Neural cell (in vitro differentiated cells): ENCODE measurements at regions not wholly inside any gene's neighbourhood (a gene's known extent, or its start where the extent isn't known, plus 50 kb on each side); places are given as distances from the start of the nearest gene placed in this dataset.

ENCODE experiments used
- H2AFZ ChIP-seq: fragments of 200-600, 300-800 bp; sonication (generic), shearing (Covaris generic); 2 replicates; pipeline ENCODE4 v1.6.0; 2014; ENCODE audit warnings: low read depth, mild to moderate bottlenecking, antibody characterized with exemption, low read length, moderate library complexity
- H3F3A ChIP-seq: fragments of 200-600 bp; shearing (Covaris generic); 2 replicates; pipeline ENCODE4 v1.6.1; 2016; ENCODE audit warnings: mild to moderate bottlenecking, moderate library complexity, mixed read lengths, antibody characterized with exemption, low read length; ENCODE audit not compliant: insufficient read depth, poor library complexity, severe bottlenecking
- H3K27ac ChIP-seq: fragments of 200-600, 300-800 bp; sonication (generic), shearing (Covaris generic); 2 replicates; pipeline ENCODE4 v1.5.1; 2014; ENCODE audit warnings: mild to moderate bottlenecking, low read length, moderate library complexity
- H3K27me3 ChIP-seq: fragments of 300-800, 200-600 bp; sonication (generic), shearing (Covaris generic); 2 replicates; pipeline ENCODE4 v1.6.0; 2014; ENCODE audit warnings: mild to moderate bottlenecking, low read depth, low read length, moderate library complexity; ENCODE audit not compliant: insufficient read depth
- H3K36me3 ChIP-seq: fragments of 300-800, 200-600 bp; sonication (generic), shearing (Covaris generic); 2 replicates; pipeline ENCODE4 v1.5.1; 2014; ENCODE audit warnings: mild to moderate bottlenecking, antibody characterized with exemption, low read length, moderate library complexity; ENCODE audit not compliant: insufficient read depth
- H3K4me2 ChIP-seq: fragments of 300-800, 200-600 bp; sonication (generic), shearing (Covaris generic); 2 replicates; pipeline ENCODE4 v1.6.0; 2014; ENCODE audit warnings: mild to moderate bottlenecking, low read length
- H3K4me3 ChIP-seq: fragments of 300-800, 200-600 bp; sonication (generic), shearing (Covaris generic); 2 replicates; pipeline ENCODE4 v1.5.1; 2014; ENCODE audit warnings: mild to moderate bottlenecking, low read length, moderate library complexity
- H3K79me2 ChIP-seq: fragments of 200-600 bp; shearing (Covaris generic); replicated peaks from 2 replicates; pipeline ENCODE4 v1.6.0; 2014; ENCODE audit warnings: mild to moderate bottlenecking, low read length, moderate library complexity; ENCODE audit not compliant: insufficient read depth
- H3K9ac ChIP-seq: fragments of 300-800, 200-600 bp; sonication (generic), shearing (Covaris generic); 2 replicates; pipeline ENCODE4 v1.6.1; 2016; ENCODE audit warnings: mild to moderate bottlenecking, low read length, mixed read lengths
- H3K9me2 ChIP-seq: fragments of 200-600 bp; shearing (Covaris generic); 2 replicates; pipeline ENCODE4 v1.6.1; 2016; ENCODE audit warnings: mild to moderate bottlenecking, low read length, mixed read lengths; ENCODE audit not compliant: insufficient read depth
- H3K9me3 ChIP-seq: fragments of 200-600, 300-800 bp; sonication (generic), shearing (Covaris generic); 2 replicates; pipeline ENCODE4 v1.6.1; 2016; ENCODE audit warnings: mild to moderate bottlenecking, mixed run types, low read length, moderate library complexity, mixed read lengths
- H4K20me1 ChIP-seq: fragments of 200-600 bp; shearing (Covaris generic); 2 replicates; pipeline ENCODE4 v1.6.1; 2016; ENCODE audit warnings: mild to moderate bottlenecking, mixed run types; ENCODE audit not compliant: insufficient read depth
- EP300 ChIP-seq: fragments of 450-650 bp; conservative IDR thresholded peaks from 2 replicates; pipeline ENCODE4 v1.6.1; 2014; ENCODE audit warnings: antibody characterized with exemption, mild to moderate bottlenecking, moderate library complexity; ENCODE audit not compliant: poor library complexity, severe bottlenecking
- EZH2 ChIP-seq: fragments of 200-600, 300-800 bp; shearing (Covaris generic), sonication (generic); IDR thresholded peaks from 2 replicates; pipeline ENCODE4 v1.6.1; 2014; ENCODE audit warnings: antibody characterized with exemption, low read length, borderline replicate concordance, mild to moderate bottlenecking; ENCODE audit not compliant: insufficient read depth, poor library complexity, severe bottlenecking
- MXI1 ChIP-seq: fragments of 450-650 bp; conservative IDR thresholded peaks from 2 replicates; pipeline ENCODE4 v1.6.1; 2014; ENCODE audit warnings: antibody characterized with exemption, mild to moderate bottlenecking; ENCODE audit not compliant: poor library complexity, severe bottlenecking
- POLR2AphosphoS5 ChIP-seq: IDR thresholded peaks from 2 replicates; pipeline ENCODE4 v1.6.1; 2012
- RAD21 ChIP-seq: fragments of 450-650 bp; conservative IDR thresholded peaks from 2 replicates; pipeline ENCODE4 v1.6.1; 2014; ENCODE audit warnings: antibody characterized with exemption, mild to moderate bottlenecking, moderate library complexity
- SMC3 ChIP-seq: fragments of 450-650 bp; conservative IDR thresholded peaks from 2 replicates; pipeline ENCODE4 v1.6.1; 2014; ENCODE audit warnings: antibody characterized with exemption, mild to moderate bottlenecking, moderate library complexity; ENCODE audit not compliant: poor library complexity
- TAF1 ChIP-seq: IDR thresholded peaks from 2 replicates; pipeline ENCODE4 v1.6.1; 2012; ENCODE audit warnings: low read depth
- TF ChIP-seq, protein P1 (sequence below): fragments of 450-650 bp; IDR thresholded peaks from 2 replicates; pipeline ENCODE4 v1.5.1; 2014; ENCODE audit warnings: antibody characterized with exemption, mild to moderate bottlenecking, moderate library complexity; ENCODE audit not compliant: poor library complexity, severe bottlenecking
- TF ChIP-seq, protein P2 (sequence below): IDR thresholded peaks from 2 replicates; pipeline ENCODE4 v1.6.1; 2012; ENCODE audit warnings: borderline replicate concordance

DNA sequence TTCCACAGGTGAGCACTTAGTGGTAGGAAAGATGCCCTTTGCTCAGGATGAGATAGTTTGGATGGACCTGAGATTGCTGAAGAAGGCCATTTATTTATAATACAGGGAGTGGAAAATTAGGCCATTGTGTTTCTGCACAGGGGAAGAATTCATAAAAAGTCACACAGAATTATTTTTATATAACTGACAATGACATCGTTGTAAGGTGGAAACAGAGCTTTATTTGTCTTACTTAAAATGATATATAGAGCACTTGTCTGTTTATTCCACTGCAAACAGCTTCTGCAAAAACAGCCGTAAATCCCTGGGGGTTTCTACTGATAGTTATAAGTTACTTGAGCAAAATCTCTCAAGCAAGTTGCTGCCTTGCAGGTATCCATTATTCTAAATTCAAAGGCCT, 158.1 kb upstream of the ZNF521 start:
- H3K79me2 ChIP-seq = no peaks in the 10 kb centered on the region
- H3K9ac ChIP-seq = no peak overlapping the region
- H3F3A ChIP-seq = no peaks in the 10 kb centered on the region
- H2AFZ ChIP-seq = no peak overlapping the region
- no peaks in the 10 kb centered on the region for H4K20me1 ChIP-seq
- H3K27ac ChIP-seq = no peak overlapping the region
- H3K9me3 ChIP-seq = no peaks in the 10 kb centered on the region
- no peaks in the 10 kb centered on the region for H3K27me3 ChIP-seq
- no peaks in the 10 kb centered on the region for H3K36me3 ChIP-seq
- H3K4me2 ChIP-seq = no peak overlapping the region
- H3K9me2 ChIP-seq = no peaks in the 10 kb centered on the region
- no peak overlapping the region for H3K4me3 ChIP-seq
- TF ChIP-seq EZH2 (no peak), POLR2AphosphoS5 (no peak), TAF1 (no peak), MXI1 (no peak), RAD21 (no peak), EP300 (no peak), SMC3 (no peak)
- TF ChIP-seq, protein P1, sequence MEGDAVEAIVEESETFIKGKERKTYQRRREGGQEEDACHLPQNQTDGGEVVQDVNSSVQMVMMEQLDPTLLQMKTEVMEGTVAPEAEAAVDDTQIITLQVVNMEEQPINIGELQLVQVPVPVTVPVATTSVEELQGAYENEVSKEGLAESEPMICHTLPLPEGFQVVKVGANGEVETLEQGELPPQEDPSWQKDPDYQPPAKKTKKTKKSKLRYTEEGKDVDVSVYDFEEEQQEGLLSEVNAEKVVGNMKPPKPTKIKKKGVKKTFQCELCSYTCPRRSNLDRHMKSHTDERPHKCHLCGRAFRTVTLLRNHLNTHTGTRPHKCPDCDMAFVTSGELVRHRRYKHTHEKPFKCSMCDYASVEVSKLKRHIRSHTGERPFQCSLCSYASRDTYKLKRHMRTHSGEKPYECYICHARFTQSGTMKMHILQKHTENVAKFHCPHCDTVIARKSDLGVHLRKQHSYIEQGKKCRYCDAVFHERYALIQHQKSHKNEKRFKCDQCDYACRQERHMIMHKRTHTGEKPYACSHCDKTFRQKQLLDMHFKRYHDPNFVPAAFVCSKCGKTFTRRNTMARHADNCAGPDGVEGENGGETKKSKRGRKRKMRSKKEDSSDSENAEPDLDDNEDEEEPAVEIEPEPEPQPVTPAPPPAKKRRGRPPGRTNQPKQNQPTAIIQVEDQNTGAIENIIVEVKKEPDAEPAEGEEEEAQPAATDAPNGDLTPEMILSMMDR = no peak
- TF ChIP-seq, protein P2, sequence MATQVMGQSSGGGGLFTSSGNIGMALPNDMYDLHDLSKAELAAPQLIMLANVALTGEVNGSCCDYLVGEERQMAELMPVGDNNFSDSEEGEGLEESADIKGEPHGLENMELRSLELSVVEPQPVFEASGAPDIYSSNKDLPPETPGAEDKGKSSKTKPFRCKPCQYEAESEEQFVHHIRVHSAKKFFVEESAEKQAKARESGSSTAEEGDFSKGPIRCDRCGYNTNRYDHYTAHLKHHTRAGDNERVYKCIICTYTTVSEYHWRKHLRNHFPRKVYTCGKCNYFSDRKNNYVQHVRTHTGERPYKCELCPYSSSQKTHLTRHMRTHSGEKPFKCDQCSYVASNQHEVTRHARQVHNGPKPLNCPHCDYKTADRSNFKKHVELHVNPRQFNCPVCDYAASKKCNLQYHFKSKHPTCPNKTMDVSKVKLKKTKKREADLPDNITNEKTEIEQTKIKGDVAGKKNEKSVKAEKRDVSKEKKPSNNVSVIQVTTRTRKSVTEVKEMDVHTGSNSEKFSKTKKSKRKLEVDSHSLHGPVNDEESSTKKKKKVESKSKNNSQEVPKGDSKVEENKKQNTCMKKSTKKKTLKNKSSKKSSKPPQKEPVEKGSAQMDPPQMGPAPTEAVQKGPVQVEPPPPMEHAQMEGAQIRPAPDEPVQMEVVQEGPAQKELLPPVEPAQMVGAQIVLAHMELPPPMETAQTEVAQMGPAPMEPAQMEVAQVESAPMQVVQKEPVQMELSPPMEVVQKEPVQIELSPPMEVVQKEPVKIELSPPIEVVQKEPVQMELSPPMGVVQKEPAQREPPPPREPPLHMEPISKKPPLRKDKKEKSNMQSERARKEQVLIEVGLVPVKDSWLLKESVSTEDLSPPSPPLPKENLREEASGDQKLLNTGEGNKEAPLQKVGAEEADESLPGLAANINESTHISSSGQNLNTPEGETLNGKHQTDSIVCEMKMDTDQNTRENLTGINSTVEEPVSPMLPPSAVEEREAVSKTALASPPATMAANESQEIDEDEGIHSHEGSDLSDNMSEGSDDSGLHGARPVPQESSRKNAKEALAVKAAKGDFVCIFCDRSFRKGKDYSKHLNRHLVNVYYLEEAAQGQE = no peak

DNA sequence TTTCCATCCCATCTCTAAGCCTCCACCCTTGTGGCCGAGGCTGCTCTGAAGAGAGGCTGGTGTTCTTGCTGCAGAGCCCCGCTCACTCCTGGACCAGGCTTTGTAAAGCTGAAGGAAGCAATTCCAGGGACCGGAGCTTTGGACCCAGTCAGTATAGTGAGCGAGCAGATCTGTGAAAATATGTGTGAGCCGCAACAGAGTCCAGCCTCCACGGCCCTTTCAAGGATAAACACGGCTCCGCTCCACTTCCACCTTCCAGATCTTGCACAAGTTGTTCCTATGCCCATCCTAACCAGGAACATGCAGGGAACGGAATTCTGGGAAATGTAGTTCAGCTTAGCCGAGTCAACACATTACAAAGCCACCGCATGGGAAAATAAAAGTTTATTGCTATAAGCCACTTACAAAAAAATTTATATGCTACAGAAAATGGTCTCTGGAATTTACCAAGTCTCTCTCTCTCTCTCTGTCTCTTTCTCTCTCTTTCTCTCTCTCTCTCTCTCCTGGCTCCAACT, 151.7 kb upstream of the ZNF521 start:
- Histone ChIP-seq H3K36me3 (no peaks in the 10 kb centered on the region), H3K4me2 (no peak overlapping the region), H3K9me3 (no peaks in the 10 kb centered on the region), H3K4me3 (peak overlapping the region; percentile 17), H3F3A (no peaks in the 10 kb centered on the region), H3K9me2 (no peaks in the 10 kb centered on the region), H3K27ac (no peak overlapping the region), H3K27me3 (no peaks in the 10 kb centered on the region), H2AFZ (no peak overlapping the region), H3K79me2 (no peaks in the 10 kb centered on the region), H3K9ac (no peak overlapping the region), H4K20me1 (no peaks in the 10 kb centered on the region)
- TF ChIP-seq TAF1 (no peak), RAD21 (no peak), POLR2AphosphoS5 (no peak), MXI1 (no peak), SMC3 (no peak), EZH2 (no peak), EP300 (no peak)
- TF ChIP-seq, protein P1 = no peak
- TF ChIP-seq, protein P2 = no peak
